Mucosa of descending colon (tissue), 3 donors: ENCODE measurements at regions not wholly inside any gene's neighbourhood (a gene's known extent, or its start where the extent isn't known, plus 50 kb on each side); places are given as distances from the start of the nearest gene placed in this dataset.
"Not testable (repeated sequence)": the region's sequence is repeated elsewhere in the genome, so short reads cannot be mapped to it uniquely, and the experiment has no call there.

Source experiments
- ATAC-seq: fragments of 200-7000 bp; cut with Tn5 transposase; one replicate; pipeline ENCODE4 v1.9.1; 2020; ENCODE audit warnings: mild to moderate bottlenecking, moderate library complexity
- DNase-seq, 3 donors: peaks; one replicate each; pipeline ENCODE4 v3.0.0-alpha.2; 2020
- H3K36me3 ChIP-seq: fragments of 200-600 bp; one replicate; pipeline ENCODE4 v1.8.0; 2021; ENCODE audit warnings: low read depth, mild to moderate bottlenecking
- H3K4me1 ChIP-seq: fragments of 200-600 bp; one replicate; pipeline ENCODE4 v1.8.0; 2021; ENCODE audit warnings: low read depth, mild to moderate bottlenecking
- H3K4me3 ChIP-seq: fragments of 200-600 bp; one replicate; pipeline ENCODE4 v1.8.0; 2021; ENCODE audit warnings: mild to moderate bottlenecking
- H3K9me3 ChIP-seq: fragments of 200-600 bp; one replicate; pipeline ENCODE4 v1.8.0; 2021; ENCODE audit warnings: mild to moderate bottlenecking
- intact Hi-C, 2 donors: fragments of 100-400 bp; cut with DNase I in 1 of 2; cut with micrococcal nuclease in 1 of 2; formaldehyde crosslinking; loops; one replicate each; pipeline versions ENCODE4 v1.11.0 to v1.11.1; 2022; cut with DNase I, micrococcal nuclease
- TF ChIP-seq, protein P1 (sequence below): fragments of 200-600 bp; IDR thresholded peaks from one replicate; pipeline ENCODE4 v1.8.0; 2022; ENCODE audit warnings: antibody characterized with exemption, mild to moderate bottlenecking
- donor health status: DM: no; HTN: no; CAD: no; lungs with moderate emphysema.
- donor health status: DM: no; HTN: no; CAD: no.
- donor health status: DM: no; HTN: yes; CAD: no.

GRCh38 chr7:45331563-45331962 lies 174.0 kb downstream of the RAMP3 start:
- intact Hi-C loops: no loop called here
- no peak for DNase-seq
- no peaks in the 10 kb centered on the region for H3K36me3 ChIP-seq
- peaks cover 6% of the 10 kb centered on the region for H3K9me3 ChIP-seq
- no peak overlapping the region for H3K4me3 ChIP-seq
- ATAC-seq: no peak
- no peaks in the 10 kb centered on the region for H3K4me1 ChIP-seq
- TF ChIP-seq, protein P1, sequence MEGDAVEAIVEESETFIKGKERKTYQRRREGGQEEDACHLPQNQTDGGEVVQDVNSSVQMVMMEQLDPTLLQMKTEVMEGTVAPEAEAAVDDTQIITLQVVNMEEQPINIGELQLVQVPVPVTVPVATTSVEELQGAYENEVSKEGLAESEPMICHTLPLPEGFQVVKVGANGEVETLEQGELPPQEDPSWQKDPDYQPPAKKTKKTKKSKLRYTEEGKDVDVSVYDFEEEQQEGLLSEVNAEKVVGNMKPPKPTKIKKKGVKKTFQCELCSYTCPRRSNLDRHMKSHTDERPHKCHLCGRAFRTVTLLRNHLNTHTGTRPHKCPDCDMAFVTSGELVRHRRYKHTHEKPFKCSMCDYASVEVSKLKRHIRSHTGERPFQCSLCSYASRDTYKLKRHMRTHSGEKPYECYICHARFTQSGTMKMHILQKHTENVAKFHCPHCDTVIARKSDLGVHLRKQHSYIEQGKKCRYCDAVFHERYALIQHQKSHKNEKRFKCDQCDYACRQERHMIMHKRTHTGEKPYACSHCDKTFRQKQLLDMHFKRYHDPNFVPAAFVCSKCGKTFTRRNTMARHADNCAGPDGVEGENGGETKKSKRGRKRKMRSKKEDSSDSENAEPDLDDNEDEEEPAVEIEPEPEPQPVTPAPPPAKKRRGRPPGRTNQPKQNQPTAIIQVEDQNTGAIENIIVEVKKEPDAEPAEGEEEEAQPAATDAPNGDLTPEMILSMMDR: no peak

- DNase-seq, H3K9me3 ChIP-seq, H3K4me1 ChIP-seq, ATAC-seq, H3K36me3 ChIP-seq, H3K4me3 ChIP-seq, intact Hi-C loops: not testable (repeated sequence)
These were observed 177.4 kb downstream of the RAMP3 start for GRCh38 chr7:45335024-45335423.

GRCh38 chr7:45342236-45342635 lies 184.6 kb downstream of the RAMP3 start:
- TF ChIP-seq, protein P1: no peak

DNA sequence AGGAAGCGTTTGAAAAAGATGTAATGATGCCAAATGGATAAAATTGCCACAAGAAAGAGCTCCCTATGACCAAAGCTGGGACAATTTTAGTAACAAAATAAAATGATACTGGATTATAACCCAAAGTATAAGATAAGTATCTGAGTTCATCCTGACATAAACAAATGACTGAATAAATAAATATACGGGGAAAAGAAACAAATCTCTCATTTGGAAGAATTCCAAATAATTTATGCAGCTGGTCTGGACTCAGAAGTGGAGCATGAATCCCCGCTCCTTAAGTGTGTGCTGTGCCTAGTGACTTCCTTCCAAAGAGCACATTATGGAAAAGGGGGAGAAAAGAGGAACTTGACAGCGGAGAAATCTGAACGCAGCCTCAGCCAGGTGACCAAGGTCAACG lies 186.2 kb downstream of the RAMP3 start:
- Histone ChIP-seq H3K4me1 (no peaks in the 10 kb centered on the region), H3K36me3 (no peaks in the 10 kb centered on the region), H3K9me3 (no peaks in the 10 kb centered on the region), H3K4me3 (no peak overlapping the region)
- TF ChIP-seq, protein P1: no peak
- intact Hi-C loops: no loop called here
- DNase-seq (no peak), ATAC-seq (no peak)

More at GRCh38 chr7:45342236-45342635, 184.6 kb downstream of the RAMP3 start:
- DNase-seq (no peak), ATAC-seq (peak; percentile 33)
- no peaks in the 10 kb centered on the region for H3K4me1 ChIP-seq
- H3K36me3 ChIP-seq: no peaks in the 10 kb centered on the region
- intact Hi-C loops: no loop called here
- H3K9me3 ChIP-seq: no peaks in the 10 kb centered on the region
- H3K4me3 ChIP-seq: no peak overlapping the region

DNA sequence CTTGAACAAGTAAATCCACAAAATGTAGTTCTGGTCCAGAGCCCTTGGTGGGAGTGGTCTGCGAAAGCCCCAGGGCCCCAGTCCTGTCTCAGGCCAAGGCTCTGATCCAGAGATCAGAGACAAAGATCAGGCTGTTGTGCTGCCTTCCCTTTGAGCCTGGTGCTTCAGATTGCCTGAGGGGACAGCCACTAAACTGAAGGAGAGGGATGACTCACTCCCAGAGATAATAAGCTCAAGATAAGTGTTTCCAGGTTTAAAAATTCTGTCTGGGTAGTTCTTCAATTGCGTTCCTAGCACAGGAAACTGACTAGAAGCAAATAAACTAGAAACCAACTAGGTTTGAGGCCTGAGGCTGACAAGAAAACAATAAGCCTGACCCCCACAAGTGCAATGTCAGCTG lies 190.2 kb downstream of the RAMP3 start:
- Histone ChIP-seq H3K4me1 (no peaks in the 10 kb centered on the region), H3K9me3 (no peaks in the 10 kb centered on the region), H3K4me3 (no peak overlapping the region), H3K36me3 (no peaks in the 10 kb centered on the region)
- intact Hi-C loops: no loop called here
- ATAC-seq: no peak
- TF ChIP-seq, protein P1: no peak
- DNase-seq: no peak

DNA sequence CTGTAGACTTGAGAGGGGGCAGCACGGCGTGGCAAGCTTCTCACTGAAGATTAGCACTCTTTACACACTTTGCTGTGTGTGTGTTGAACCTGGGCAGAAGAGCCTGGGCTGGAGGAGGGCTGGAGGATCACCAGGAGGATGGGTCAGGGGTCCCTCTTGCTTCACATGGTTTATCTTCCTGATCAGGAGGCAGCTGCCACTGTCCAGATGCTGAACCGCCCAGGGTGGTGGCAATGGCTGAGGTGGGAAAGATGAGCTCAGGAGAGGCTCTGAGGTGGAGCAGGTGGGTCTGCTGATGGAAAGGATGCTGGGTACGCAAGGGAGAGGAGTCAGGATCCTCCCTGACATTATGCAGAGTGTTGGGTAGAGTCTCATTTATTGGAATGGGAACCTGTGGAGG lies 191.5 kb downstream of the RAMP3 start:
- ATAC-seq (no peak), DNase-seq (no peak)
- no peaks in the 10 kb centered on the region for H3K36me3 ChIP-seq
- intact Hi-C loops: no loop called here
- TF ChIP-seq, protein P1: no peak
- H3K4me1 ChIP-seq: no peaks in the 10 kb centered on the region
- no peaks in the 10 kb centered on the region for H3K9me3 ChIP-seq
- no peak overlapping the region for H3K4me3 ChIP-seq
